BLaER1 treated with 17β-estradiol and CSF1 and Interleukin-3, amounts not matched to agents 10 nM and 100 nM (cell line): ENCODE measurements at regions not wholly inside any gene's neighbourhood (a gene's known extent, or its start where the extent isn't known, plus 50 kb on each side); places are given as distances from the start of the nearest gene placed in this dataset.
"Not testable (repeated sequence)": the region's sequence is repeated elsewhere in the genome, so short reads cannot be mapped to it uniquely, and the experiment has no call there.

Source experiments
- H3K27ac ChIP-seq, 11 experiments: shearing (Covaris generic); formaldehyde crosslinking; 2 replicates each; pipeline ENCODE4 v1.8.1; 2022
- H3K27me3 ChIP-seq, 11 experiments: shearing (Covaris generic); formaldehyde crosslinking; 2 replicates each; pipeline ENCODE4 v1.8.1; 2022
- H3K36me3 ChIP-seq, 11 experiments: shearing (Covaris generic); formaldehyde crosslinking; 2 replicates each; pipeline ENCODE4 v1.8.1; 2022
- H3K4me1 ChIP-seq, 10 experiments: shearing (Covaris generic); formaldehyde crosslinking; 2 replicates each; pipeline ENCODE4 v1.8.1; 2022
- H3K4me2 ChIP-seq, 11 experiments: shearing (Covaris generic); formaldehyde crosslinking; 2 replicates each; pipeline ENCODE4 v1.8.1; 2022
- H3K4me3 ChIP-seq, 10 experiments: shearing (Covaris generic); formaldehyde crosslinking; 2 replicates each; pipeline ENCODE4 v1.8.1; 2022
- H3K9ac ChIP-seq, 11 experiments: shearing (Covaris generic); formaldehyde crosslinking; 2 replicates each; pipeline ENCODE4 v1.8.1; 2022
- H3K9me3 ChIP-seq, 11 experiments: shearing (Covaris generic); formaldehyde crosslinking; replicated peaks in 1 of 11; 2 replicates each; pipeline ENCODE4 v1.8.1; 2022
- H4K20me1 ChIP-seq, 11 experiments: shearing (Covaris generic); formaldehyde crosslinking; 2 replicates each; pipeline ENCODE4 v1.8.1; 2022
- Cebpa-rat ChIP-seq, 11 experiments: shearing (Covaris generic); IDR thresholded peaks; 2 replicates each; pipeline ENCODE4 v1.8.1; 2022

DNA sequence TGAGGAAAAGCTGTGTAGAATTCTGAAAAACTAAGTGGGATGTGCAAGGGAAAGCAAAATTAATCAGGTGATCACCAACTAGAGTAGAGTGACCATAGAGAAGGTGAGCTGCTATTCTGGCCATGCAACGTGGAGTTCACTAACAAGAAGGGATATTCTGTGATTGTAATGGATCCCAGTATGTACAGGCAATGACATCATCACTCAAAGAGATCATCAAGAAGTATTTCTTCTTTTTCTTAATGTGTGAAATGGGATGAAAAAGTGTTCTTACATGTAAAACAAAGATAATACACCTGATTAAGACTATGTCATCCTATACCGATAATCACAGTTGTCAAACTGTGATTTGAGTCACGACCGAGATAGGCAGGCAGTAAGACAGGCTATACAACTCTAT lies 101.2 kb downstream of the SMPDL3A start:
- Histone ChIP-seq H3K27ac (no peak overlapping the region), H3K4me2 (no peak overlapping the region), H3K9me3 (no peaks in the 10 kb centered on the region), H3K36me3 (no peaks in the 10 kb centered on the region), H4K20me1 (no peaks in the 10 kb centered on the region), H3K27me3 (no peaks in the 10 kb centered on the region), H3K4me3 (no peak overlapping the region), H3K4me1 (no peaks in the 10 kb centered on the region), H3K9ac (no peak overlapping the region)
- no peak for TF ChIP-seq Cebpa-rat (IDR thresholded peaks at IDR 0.05)

- TF ChIP-seq Cebpa-rat (IDR thresholded peaks at IDR 0.05) = no peak
- no peaks in the 10 kb centered on the region for H3K27me3 ChIP-seq
- no peaks in the 10 kb centered on the region for H3K36me3 ChIP-seq
- H3K4me1 ChIP-seq = no peaks in the 10 kb centered on the region
- no peak overlapping the region for H3K27ac ChIP-seq
- H3K4me2 ChIP-seq = no peak overlapping the region
- H3K9me3 ChIP-seq = no peaks in the 10 kb centered on the region
- H3K9ac ChIP-seq = no peak overlapping the region
- no peaks in the 10 kb centered on the region for H4K20me1 ChIP-seq
- no peak overlapping the region for H3K4me3 ChIP-seq
These were observed 101.2 kb upstream of the CLVS2 start for GRCh38 chr6:122894791-122895190.

DNA sequence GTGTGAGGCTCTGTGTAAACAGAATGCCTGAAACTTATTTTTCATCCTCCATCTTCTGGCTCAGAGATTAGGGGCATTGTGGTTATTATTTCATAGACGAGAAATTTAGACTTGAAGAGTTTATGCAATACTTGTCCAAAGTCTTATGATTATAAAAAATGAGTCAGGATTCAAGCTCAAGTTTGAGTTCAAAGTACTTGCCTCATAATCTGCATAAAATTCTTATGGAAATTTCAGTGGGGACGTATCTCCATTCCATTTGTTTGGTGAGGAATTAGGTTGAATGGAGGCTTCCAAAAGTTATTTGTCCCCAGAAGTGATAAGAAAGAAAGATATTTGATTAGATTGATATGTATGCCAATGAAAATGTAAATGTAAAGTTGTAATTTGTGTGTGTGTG lies 93.7 kb upstream of the CLVS2 start:
- TF ChIP-seq Cebpa-rat (IDR thresholded peaks at IDR 0.05) = no peak
- no peaks in the 10 kb centered on the region for H3K4me1 ChIP-seq
- H3K27me3 ChIP-seq = no peaks in the 10 kb centered on the region
- no peak overlapping the region for H3K9ac ChIP-seq
- peaks cover 0 to 7% (median 0%) of the 10 kb centered on the region in 11 experiments; a peak in 1 of 22 replicates for H3K9me3 ChIP-seq
- no peaks in the 10 kb centered on the region for H4K20me1 ChIP-seq
- H3K27ac ChIP-seq = no peak overlapping the region
- no peak overlapping the region for H3K4me2 ChIP-seq
- no peaks in the 10 kb centered on the region for H3K36me3 ChIP-seq
- H3K4me3 ChIP-seq = no peak overlapping the region

DNA sequence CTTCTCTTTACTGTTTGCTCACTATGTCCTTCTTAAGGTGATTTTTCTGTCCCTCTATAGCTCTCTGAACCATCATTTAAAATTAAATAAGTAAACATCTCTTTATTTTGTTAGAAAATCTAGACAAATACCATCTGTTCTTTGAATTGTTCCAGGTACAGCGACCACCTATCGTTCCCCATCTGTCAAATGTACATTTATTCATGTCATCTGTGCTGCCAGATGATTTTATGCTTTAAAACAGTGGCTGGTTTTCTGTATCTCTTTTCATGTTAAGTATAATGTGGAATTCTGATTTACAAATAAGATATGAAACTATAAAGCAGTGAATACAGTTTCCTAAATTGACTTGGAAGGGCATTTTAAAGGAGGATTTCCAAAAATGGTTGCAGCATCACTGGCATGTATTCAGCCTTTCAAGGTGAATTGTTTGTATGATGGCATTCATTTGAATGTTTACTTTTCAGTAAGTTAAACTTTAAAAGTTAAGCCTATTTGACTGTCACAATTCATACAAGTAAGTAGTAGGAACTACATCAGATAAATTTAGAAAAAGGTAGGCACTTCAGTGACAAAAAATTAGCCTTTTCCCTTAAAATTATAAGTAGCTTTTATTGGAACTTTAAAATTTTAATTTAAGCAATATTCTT lies 92.6 kb upstream of the CLVS2 start:
- Histone ChIP-seq H3K27me3 (no peaks in the 10 kb centered on the region), H3K36me3 (no peaks in the 10 kb centered on the region), H3K4me1 (no peaks in the 10 kb centered on the region), H3K9me3 (peaks cover 0 to 7% (median 0%) of the 10 kb centered on the region in 11 experiments; a peak in 1 of 22 replicates), H3K4me2 (no peak overlapping the region), H4K20me1 (no peaks in the 10 kb centered on the region), H3K9ac (no peak overlapping the region), H3K4me3 (no peak overlapping the region), H3K27ac (no peak overlapping the region)
- TF ChIP-seq Cebpa-rat (IDR thresholded peaks at IDR 0.05) = no peak

GRCh38 chr6:122904166-122904565 lies 91.9 kb upstream of the CLVS2 start:
- no peaks in the 10 kb centered on the region for H4K20me1 ChIP-seq
- H3K27me3 ChIP-seq = no peaks in the 10 kb centered on the region
- no peak overlapping the region for H3K4me3 ChIP-seq
- no peak for TF ChIP-seq Cebpa-rat (IDR thresholded peaks at IDR 0.05)
- peaks cover 0 to 7% (median 0%) of the 10 kb centered on the region in 11 experiments; a peak in 1 of 22 replicates for H3K9me3 ChIP-seq
- no peaks in the 10 kb centered on the region for H3K36me3 ChIP-seq
- H3K9ac ChIP-seq = no peak overlapping the region
- no peak overlapping the region for H3K27ac ChIP-seq
- H3K4me1 ChIP-seq = no peaks in the 10 kb centered on the region
- no peak overlapping the region for H3K4me2 ChIP-seq

DNA sequence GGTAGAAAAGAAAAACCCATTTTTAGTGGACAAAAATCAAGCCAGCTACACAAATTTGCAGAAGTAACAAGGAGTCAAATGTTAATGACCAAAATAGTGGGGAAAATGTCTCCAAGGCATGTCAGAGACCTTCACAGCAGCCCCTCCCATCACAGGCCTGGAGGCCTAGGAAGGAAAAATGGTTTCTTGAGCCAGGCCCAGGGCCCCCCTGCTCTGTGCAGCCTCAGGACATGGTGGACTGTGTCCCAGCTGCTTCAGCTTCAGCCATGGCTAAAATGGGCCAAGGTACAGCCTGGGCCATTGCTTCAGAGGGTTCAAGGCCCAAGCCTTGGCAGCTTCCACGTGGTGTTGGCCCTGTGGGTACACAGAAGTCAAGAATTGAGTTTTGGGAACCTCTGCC lies 82.5 kb upstream of the CLVS2 start:
- Histone ChIP-seq H4K20me1 (no peaks in the 10 kb centered on the region), H3K4me2 (no peak overlapping the region), H3K9ac (no peak overlapping the region), H3K27ac (no peak overlapping the region), H3K4me3 (no peak overlapping the region), H3K4me1 (no peaks in the 10 kb centered on the region), H3K36me3 (no peaks in the 10 kb centered on the region), H3K9me3 (peaks cover 8 to 29% (median 19%) of the 10 kb centered on the region in 11 experiments; a peak in 18 of 22 replicates), H3K27me3 (no peaks in the 10 kb centered on the region)
- TF ChIP-seq Cebpa-rat (IDR thresholded peaks at IDR 0.05) = no peak

DNA sequence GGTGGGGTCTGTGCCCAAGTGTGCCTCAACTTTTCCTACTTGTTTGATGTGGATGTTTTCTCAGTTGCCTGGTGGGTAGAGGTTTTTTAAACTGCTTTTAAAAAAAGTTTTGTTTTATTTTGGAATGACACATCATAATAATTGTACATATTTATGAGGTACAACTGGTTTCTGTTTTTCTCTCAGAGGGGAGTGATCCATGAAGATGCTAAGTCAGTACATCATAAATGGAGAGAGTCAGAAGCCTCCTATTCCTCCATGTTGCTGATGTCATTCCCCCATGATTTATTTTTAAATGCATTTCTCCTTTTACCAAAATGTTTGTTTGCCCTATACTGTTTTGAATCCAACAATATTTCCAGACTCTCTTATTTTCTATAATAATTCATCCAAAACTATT lies 77.3 kb upstream of the CLVS2 start:
- no peak overlapping the region for H3K9ac ChIP-seq
- no peaks in the 10 kb centered on the region for H3K4me1 ChIP-seq
- no peak overlapping the region for H3K4me2 ChIP-seq
- H4K20me1 ChIP-seq = no peaks in the 10 kb centered on the region
- H3K36me3 ChIP-seq = no peaks in the 10 kb centered on the region
- TF ChIP-seq Cebpa-rat (IDR thresholded peaks at IDR 0.05) = no peak
- no peak overlapping the region for H3K27ac ChIP-seq
- no peak overlapping the region for H3K4me3 ChIP-seq
- H3K9me3 ChIP-seq = peaks cover 4 to 22% (median 16%) of the 10 kb centered on the region in 11 experiments; a peak in 18 of 22 replicates
- no peaks in the 10 kb centered on the region for H3K27me3 ChIP-seq

- Histone ChIP-seq H3K27ac (no peak overlapping the region), H3K27me3 (no peaks in the 10 kb centered on the region), H3K4me3 (no peak overlapping the region), H3K9me3 (no peaks in the 10 kb centered on the region; a peak in 1 of 22 replicates), H3K4me2 (no peak overlapping the region), H3K4me1 (peaks cover 0 to 12% (median 7%) of the 10 kb centered on the region in 10 experiments; a peak in 9 of 20 replicates), H3K36me3 (no peaks in the 10 kb centered on the region), H3K9ac (no peak overlapping the region), H4K20me1 (no peaks in the 10 kb centered on the region)
- TF ChIP-seq Cebpa-rat (IDR thresholded peaks at IDR 0.05) = no peak
These were observed 65.5 kb upstream of the CLVS2 start for GRCh38 chr6:122930252-122931180.

- Histone ChIP-seq H3K9me3 (no peaks in the 10 kb centered on the region; a peak in 1 of 22 replicates), H3K36me3 (no peaks in the 10 kb centered on the region), H3K4me3 (no peak overlapping the region), H3K4me1 (peaks cover 0 to 12% (median 7%) of the 10 kb centered on the region in 10 experiments; a peak in 9 of 20 replicates), H4K20me1 (no peaks in the 10 kb centered on the region), H3K4me2 (peak overlapping the region in 2 of 11 experiments; percentile 14 to 39; a peak in 2 of 22 replicates), H3K9ac (no peak overlapping the region), H3K27ac (no peak overlapping the region), H3K27me3 (no peaks in the 10 kb centered on the region)
- TF ChIP-seq Cebpa-rat (IDR thresholded peaks at IDR 0.05) = no peak
These were observed 64.1 kb upstream of the CLVS2 start for GRCh38 chr6:122931916-122932315.

- H4K20me1 ChIP-seq, H3K4me3 ChIP-seq, H3K36me3 ChIP-seq, H3K4me2 ChIP-seq, H3K9me3 ChIP-seq, H3K9ac ChIP-seq, H3K27me3 ChIP-seq, H3K27ac ChIP-seq, H3K4me1 ChIP-seq: not testable (repeated sequence)
These were observed 51.1 kb upstream of the CLVS2 start for GRCh38 chr6:122944936-122945335.
